Stimulated activated naive B cell treated with anti-CD40 and anti-IgM and Interleukin-4, amounts not matched to agents 10 μg/mL and 1 μg/mL and 100 μg/mL, for 72 hours (primary cell): ENCODE measurements at regions not wholly inside any gene's neighbourhood (a gene's known extent, or its start where the extent isn't known, plus 50 kb on each side); places are given as distances from the start of the nearest gene placed in this dataset.

Experiments used
- ATAC-seq, 2 donors: fragments of 150-1000 bp; cut with Tn5 transposase; replicated peaks; 2 replicates each; pipeline ENCODE4 v1.10.0; 2021; ENCODE audit warnings: moderate library complexity in 1 of 2
- DNase-seq: peaks from one replicate; pipeline ENCODE4 v3.0.0; 2021
- H3K27ac Mint-ChIP-seq: one replicate; pipeline ENCODE4 v1.8.0; 2022; ENCODE audit warnings: mild to moderate bottlenecking, mixed read lengths
- H3K27me3 Mint-ChIP-seq, 2 donors: one replicate each; pipeline ENCODE4 v1.8.0; 2022; ENCODE audit warnings: mixed read lengths in 2 of 2
- H3K36me3 Mint-ChIP-seq, 2 donors: one replicate each; pipeline ENCODE4 v1.8.0; 2022; ENCODE audit warnings: mixed read lengths in 2 of 2, mild to moderate bottlenecking in 1 of 2
- H3K4me1 Mint-ChIP-seq, 2 donors: one replicate each; pipeline ENCODE4 v1.8.0; 2022; ENCODE audit warnings: mixed read lengths in 2 of 2, mild to moderate bottlenecking in 1 of 2
- H3K4me3 Mint-ChIP-seq, 2 donors: one replicate each; pipeline ENCODE4 v1.8.0; 2022; ENCODE audit warnings: mild to moderate bottlenecking in 2 of 2, mixed read lengths in 2 of 2, moderate library complexity in 1 of 2
- H3K9me3 Mint-ChIP-seq, 2 donors: one replicate each; pipeline ENCODE4 v1.8.0; 2022; ENCODE audit warnings: mixed read lengths in 2 of 2, mild to moderate bottlenecking in 1 of 2

GRCh38 chr13:69551193-69551592 is 556.4 kb upstream of the ATXN8OS start:
- DNase-seq (no peak), ATAC-seq (no peak)
- no peak overlapping the region for H3K4me3 Mint-ChIP-seq
- H3K27me3 Mint-ChIP-seq, result no peaks in the 10 kb centered on the region
- H3K27ac Mint-ChIP-seq, result no peak overlapping the region
- H3K4me1 Mint-ChIP-seq, result no peaks in the 10 kb centered on the region
- no peaks in the 10 kb centered on the region for H3K36me3 Mint-ChIP-seq
- peaks cover 0 to 2% of the 10 kb centered on the region in 2 donors for H3K9me3 Mint-ChIP-seq

- ATAC-seq (no peak), DNase-seq (no peak)
- H3K4me1 Mint-ChIP-seq, result no peaks in the 10 kb centered on the region
- H3K27ac Mint-ChIP-seq, result no peak overlapping the region
- H3K4me3 Mint-ChIP-seq, result no peak overlapping the region
- H3K36me3 Mint-ChIP-seq, result no peaks in the 10 kb centered on the region
- no peaks in the 10 kb centered on the region for H3K27me3 Mint-ChIP-seq
- H3K9me3 Mint-ChIP-seq, result peaks cover 0 to 2% of the 10 kb centered on the region in 2 donors
Measured at GRCh38 chr13:69547780-69548179, 559.8 kb upstream of the ATXN8OS start.

- H3K4me1 Mint-ChIP-seq, result no peaks in the 10 kb centered on the region
- H3K4me3 Mint-ChIP-seq, result no peak overlapping the region
- H3K27me3 Mint-ChIP-seq, result no peaks in the 10 kb centered on the region
- DNase-seq, result no peak
- peaks cover 0 to 2% of the 10 kb centered on the region in 2 donors for H3K9me3 Mint-ChIP-seq
- no peaks in the 10 kb centered on the region for H3K36me3 Mint-ChIP-seq
- H3K27ac Mint-ChIP-seq, result no peak overlapping the region
- no peak for ATAC-seq
Measured at GRCh38 chr13:69545551-69545950, 562.1 kb upstream of the ATXN8OS start.

- DNase-seq (no peak), ATAC-seq (no peak)
- Mint-ChIP-seq H3K9me3 (no peaks in the 10 kb centered on the region), H3K27me3 (no peaks in the 10 kb centered on the region), H3K4me1 (no peaks in the 10 kb centered on the region), H3K4me3 (no peak overlapping the region), H3K36me3 (no peaks in the 10 kb centered on the region), H3K27ac (no peak overlapping the region)
Measured at GRCh38 chr13:69524459-69525150, 583.0 kb upstream of the ATXN8OS start.

- no peaks in the 10 kb centered on the region for H3K4me1 Mint-ChIP-seq
- H3K36me3 Mint-ChIP-seq, result no peaks in the 10 kb centered on the region
- no peaks in the 10 kb centered on the region for H3K9me3 Mint-ChIP-seq
- H3K27me3 Mint-ChIP-seq, result no peaks in the 10 kb centered on the region
- DNase-seq, result no peak
- no peak for ATAC-seq
- no peak overlapping the region for H3K4me3 Mint-ChIP-seq
- H3K27ac Mint-ChIP-seq, result no peak overlapping the region
Measured at GRCh38 chr13:69496981-69497380, 610.6 kb upstream of the ATXN8OS start.

- ATAC-seq (no peak), DNase-seq (no peak)
- H3K9me3 Mint-ChIP-seq, result peaks cover 2 to 4% of the 10 kb centered on the region in 2 donors
- no peak overlapping the region for H3K4me3 Mint-ChIP-seq
- H3K36me3 Mint-ChIP-seq, result no peaks in the 10 kb centered on the region
- no peaks in the 10 kb centered on the region for H3K27me3 Mint-ChIP-seq
- H3K27ac Mint-ChIP-seq, result no peak overlapping the region
- no peaks in the 10 kb centered on the region for H3K4me1 Mint-ChIP-seq
Measured at GRCh38 chr13:69495096-69495495, 612.5 kb upstream of the ATXN8OS start.

GRCh38 chr13:69487576-69487975 is 620.0 kb upstream of the ATXN8OS start:
- Mint-ChIP-seq H3K36me3 (no peaks in the 10 kb centered on the region), H3K27me3 (no peaks in the 10 kb centered on the region), H3K4me3 (no peak overlapping the region), H3K27ac (no peak overlapping the region), H3K4me1 (no peaks in the 10 kb centered on the region), H3K9me3 (peaks cover 6 to 10% of the 10 kb centered on the region in 2 donors)
- DNase-seq (no peak), ATAC-seq (no peak)

- no peaks in the 10 kb centered on the region for H3K4me1 Mint-ChIP-seq
- H3K4me3 Mint-ChIP-seq, result no peak overlapping the region
- H3K27ac Mint-ChIP-seq, result no peak overlapping the region
- DNase-seq, result no peak
- ATAC-seq, result no peak
- no peaks in the 10 kb centered on the region for H3K27me3 Mint-ChIP-seq
- H3K36me3 Mint-ChIP-seq, result no peaks in the 10 kb centered on the region
- H3K9me3 Mint-ChIP-seq, result peaks cover 6 to 10% of the 10 kb centered on the region in 2 donors
Measured at GRCh38 chr13:69485991-69486592, 621.5 kb upstream of the ATXN8OS start.

GRCh38 chr13:69477451-69477850 is 630.2 kb upstream of the ATXN8OS start:
- ATAC-seq, result no peak
- Mint-ChIP-seq H3K36me3 (no peaks in the 10 kb centered on the region), H3K9me3 (peaks cover 4 to 7% of the 10 kb centered on the region in 2 donors), H3K4me1 (no peaks in the 10 kb centered on the region), H3K27ac (no peak overlapping the region), H3K4me3 (no peak overlapping the region), H3K27me3 (no peaks in the 10 kb centered on the region)
- no peak for DNase-seq

- Mint-ChIP-seq H3K27ac (no peak overlapping the region), H3K36me3 (no peaks in the 10 kb centered on the region)
Measured at GRCh38 chr13:69474011-69474685, 633.5 kb upstream of the ATXN8OS start.

GRCh38 chr13:69468624-69469023 is 639.0 kb upstream of the ATXN8OS start:
- ATAC-seq (no peak), DNase-seq (no peak)
- H3K27me3 Mint-ChIP-seq, result no peaks in the 10 kb centered on the region
- no peak overlapping the region for H3K27ac Mint-ChIP-seq
- no peaks in the 10 kb centered on the region for H3K36me3 Mint-ChIP-seq
- no peak overlapping the region for H3K4me3 Mint-ChIP-seq
- H3K4me1 Mint-ChIP-seq, result no peaks in the 10 kb centered on the region
- H3K9me3 Mint-ChIP-seq, result peaks cover 2 to 7% of the 10 kb centered on the region in 2 donors

More at GRCh38 chr13:69474011-69474685, 633.5 kb upstream of the ATXN8OS start:
- no peak overlapping the region for H3K4me3 Mint-ChIP-seq
- DNase-seq (no peak), ATAC-seq (no peak)
- peaks cover 3 to 4% of the 10 kb centered on the region in 2 donors for H3K9me3 Mint-ChIP-seq
- no peaks in the 10 kb centered on the region for H3K27me3 Mint-ChIP-seq
- H3K4me1 Mint-ChIP-seq, result no peaks in the 10 kb centered on the region

GRCh38 chr13:69461397-69461796 is 646.2 kb upstream of the ATXN8OS start:
- Mint-ChIP-seq H3K4me3 (no peak overlapping the region), H3K36me3 (no peaks in the 10 kb centered on the region), H3K4me1 (no peaks in the 10 kb centered on the region), H3K9me3 (peaks cover 3 to 7% of the 10 kb centered on the region in 2 donors), H3K27me3 (no peaks in the 10 kb centered on the region), H3K27ac (no peak overlapping the region)
- ATAC-seq (no peak), DNase-seq (no peak)

- H3K4me3 Mint-ChIP-seq, result no peak overlapping the region
- no peaks in the 10 kb centered on the region for H3K36me3 Mint-ChIP-seq
- DNase-seq (no peak), ATAC-seq (no peak)
- H3K27me3 Mint-ChIP-seq, result no peaks in the 10 kb centered on the region
- H3K9me3 Mint-ChIP-seq, result peaks cover 5% of the 10 kb centered on the region in 2 donors
- H3K27ac Mint-ChIP-seq, result no peak overlapping the region
- H3K4me1 Mint-ChIP-seq, result no peaks in the 10 kb centered on the region
Measured at GRCh38 chr13:69459346-69459745, 648.3 kb upstream of the ATXN8OS start.

- no peaks in the 10 kb centered on the region for H3K4me1 Mint-ChIP-seq
- H3K27me3 Mint-ChIP-seq, result no peaks in the 10 kb centered on the region
- H3K4me3 Mint-ChIP-seq, result no peak overlapping the region
- peaks cover 5 to 6% of the 10 kb centered on the region in 2 donors for H3K9me3 Mint-ChIP-seq
- ATAC-seq (no peak), DNase-seq (no peak)
- no peak overlapping the region for H3K27ac Mint-ChIP-seq
- H3K36me3 Mint-ChIP-seq, result no peaks in the 10 kb centered on the region
Measured at GRCh38 chr13:69458013-69458412, 649.6 kb upstream of the ATXN8OS start.

GRCh38 chr13:69450245-69450644 is 657.4 kb upstream of the ATXN8OS start:
- H3K36me3 Mint-ChIP-seq, result no peaks in the 10 kb centered on the region
- no peak overlapping the region for H3K27ac Mint-ChIP-seq
- H3K27me3 Mint-ChIP-seq, result no peaks in the 10 kb centered on the region
- no peak for ATAC-seq
- no peak overlapping the region for H3K4me3 Mint-ChIP-seq
- DNase-seq, result no peak
- H3K4me1 Mint-ChIP-seq, result no peaks in the 10 kb centered on the region
- peaks cover 3 to 9% of the 10 kb centered on the region in 2 donors for H3K9me3 Mint-ChIP-seq
